ENCODE measurements at regions not wholly inside any gene's neighbourhood (a gene's known extent, or its start where the extent isn't known, plus 50 kb on each side); places are given as distances from the start of the nearest gene placed in this dataset.

DNA sequence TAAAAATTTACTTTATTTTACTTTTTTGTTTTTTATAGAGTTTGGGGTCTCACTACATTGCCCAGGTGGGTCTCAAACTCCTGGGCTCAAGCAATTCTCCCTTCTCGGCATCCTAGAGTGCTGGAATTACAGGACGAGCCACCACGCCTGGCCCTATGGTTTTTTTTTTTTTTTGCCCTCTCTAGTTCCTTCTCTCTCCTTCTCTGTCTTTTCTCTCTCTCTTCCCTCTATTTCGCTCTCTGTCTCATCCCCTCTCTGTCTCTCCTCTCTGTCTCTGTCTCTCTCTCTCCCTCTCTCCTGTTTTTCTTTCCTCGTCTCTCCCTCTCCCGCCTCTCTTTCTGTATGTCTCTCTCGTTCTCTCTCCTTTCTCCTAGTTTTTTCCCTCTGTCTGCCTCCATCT, 202.6 kb upstream of the LHX5 start:
- Histone ChIP-seq H2BK15ac (ENCODE audit: low read depth, low read length) (no peak overlapping the region), H2BK5ac (ENCODE audit: insufficient read length, low read length) (no peak overlapping the region), H3K4me2 (ENCODE audit: insufficient read depth, insufficient read length, low read length) (no peak overlapping the region), H4K91ac (ENCODE audit: insufficient read length, low read depth, low read length) (no peak overlapping the region), H3K9me3 (ENCODE audit: control insufficient read depth, low read depth, low read length) (no peaks in the 10 kb centered on the region), H3K14ac (ENCODE audit: insufficient read depth, low read length) (no peak overlapping the region), H3K18ac (ENCODE audit: insufficient read length, low read depth, low read length) (no peak overlapping the region), H3K9ac (ENCODE audit: extremely low read depth, insufficient read length, low read length) (no peak overlapping the region), H2AK5ac (ENCODE audit: insufficient read length, low read length) (no peak overlapping the region), H4K8ac (replicated peaks; ENCODE audit: insufficient read length, low read depth, low read length) (no peak overlapping the region), H2BK20ac (ENCODE audit: low read depth, low read length, poor library complexity, severe bottlenecking) (no peak overlapping the region), H3K27me3 (ENCODE audit: insufficient read depth, low read length) (no peaks in the 10 kb centered on the region), H3K4ac (ENCODE audit: low read depth, low read length) (no peak overlapping the region), H2BK120ac (ENCODE audit: low read depth, low read length, poor library complexity, severe bottlenecking) (no peak overlapping the region), H4K20me1 (ENCODE audit: control insufficient read depth, insufficient read depth, insufficient read length) (no peaks in the 10 kb centered on the region), H3K4me1 (ENCODE audit: insufficient read depth, low read length) (no peaks in the 10 kb centered on the region; the same call in 1 of the 2 replicates), H2AFZ (ENCODE audit: low read length) (no peak overlapping the region), H3K79me1 (ENCODE audit: insufficient read depth, low read depth, low read length, poor library complexity, severe bottlenecking) (no peaks in the 10 kb centered on the region), H2BK12ac (ENCODE audit: insufficient read length, low read depth, low read length) (no peak overlapping the region), H3T11ph (ENCODE audit: low read length) (no peak overlapping the region), H3K27ac (ENCODE audit: insufficient read length, low read depth, low read length) (no peak overlapping the region), H3K79me2 (ENCODE audit: insufficient read depth, low read length) (no peaks in the 10 kb centered on the region), H3K23me2 (ENCODE audit: insufficient read length, low read depth, low read length, poor library complexity, severe bottlenecking) (no peaks in the 10 kb centered on the region), H3K56ac (ENCODE audit: insufficient read length, low read depth, low read length) (no peak overlapping the region), H4K5ac (ENCODE audit: insufficient read length, low read depth, low read length) (no peak overlapping the region), H3K23ac (ENCODE audit: insufficient read length, low read depth, low read length) (no peak overlapping the region)
- Mint-ChIP-seq H3K27me3 (ENCODE audit: low read depth) (peaks cover 29% of the 10 kb centered on the region), H3K36me3 (ENCODE audit: insufficient read depth in 1 of 3, low read depth in 3 of 3) (no peaks in the 10 kb centered on the region), H3K9me3 (no peaks in the 10 kb centered on the region; a peak in 1 of 5 replicates), H3K4me1 (peaks cover 8 to 25% of the 10 kb centered on the region in 2 experiments; a peak in 3 of 4 replicates), H3K27ac (no peak overlapping the region), H3K4me3 (no peak overlapping the region)
- no peak for DNase-seq
- TF ChIP-seq, protein P1, sequence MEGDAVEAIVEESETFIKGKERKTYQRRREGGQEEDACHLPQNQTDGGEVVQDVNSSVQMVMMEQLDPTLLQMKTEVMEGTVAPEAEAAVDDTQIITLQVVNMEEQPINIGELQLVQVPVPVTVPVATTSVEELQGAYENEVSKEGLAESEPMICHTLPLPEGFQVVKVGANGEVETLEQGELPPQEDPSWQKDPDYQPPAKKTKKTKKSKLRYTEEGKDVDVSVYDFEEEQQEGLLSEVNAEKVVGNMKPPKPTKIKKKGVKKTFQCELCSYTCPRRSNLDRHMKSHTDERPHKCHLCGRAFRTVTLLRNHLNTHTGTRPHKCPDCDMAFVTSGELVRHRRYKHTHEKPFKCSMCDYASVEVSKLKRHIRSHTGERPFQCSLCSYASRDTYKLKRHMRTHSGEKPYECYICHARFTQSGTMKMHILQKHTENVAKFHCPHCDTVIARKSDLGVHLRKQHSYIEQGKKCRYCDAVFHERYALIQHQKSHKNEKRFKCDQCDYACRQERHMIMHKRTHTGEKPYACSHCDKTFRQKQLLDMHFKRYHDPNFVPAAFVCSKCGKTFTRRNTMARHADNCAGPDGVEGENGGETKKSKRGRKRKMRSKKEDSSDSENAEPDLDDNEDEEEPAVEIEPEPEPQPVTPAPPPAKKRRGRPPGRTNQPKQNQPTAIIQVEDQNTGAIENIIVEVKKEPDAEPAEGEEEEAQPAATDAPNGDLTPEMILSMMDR (conservative IDR thresholded peaks at IDR 0.05): no peak
- no CpG with 5 or more reads among the region's 7 CpGs for WGBS (ENCODE audit: extremely low coverage, insufficient read length, low lambda C conversion rate)

Data from H9 (cell line).